Endothelial cell of umbilical vein (primary cell): ENCODE measurements at regions not wholly inside any gene's neighbourhood (a gene's known extent, or its start where the extent isn't known, plus 50 kb on each side); places are given as distances from the start of the nearest gene placed in this dataset.

Source experiments
- BruUV-seq: library from RNA; stranded (reverse); fragments of 400-500 nt; replicated peaks from 2 replicates; lab custom pipeline; 2021; lab: Mats Ljungman, UMichigan
- CTCF ChIA-PET: fragments of 300-600, 350-600 bp; sonication (Branson Sonifier 250); formaldehyde crosslinking; loops from one replicate; lab custom pipeline; 2021; ENCODE audit warnings: antibody characterized with exemption, inconsistent platforms; lab: Charles Lee
- POLR2A ChIA-PET: fragments of 300-600, 350-600 bp; sonication (Branson Sonifier 250); formaldehyde crosslinking; loops from one replicate; lab custom pipeline; 2021; ENCODE audit warnings: antibody characterized with exemption, inconsistent platforms; lab: Charles Lee
- DNase-seq: peaks from one replicate; pipeline ENCODE4 v3.0.0-alpha.2; 2011; ENCODE audit warnings: low read depth, low spot score
- FAIRE-seq: peaks from 2 replicates; lab custom pipeline; 2011; peaks lifted over from hg19 to GRCh38; lab: Jason Lieb, UNC
- H2AFZ ChIP-seq: 2 replicates; pipeline ENCODE4 v1.6.0; 2012; ENCODE audit warnings: low read depth, low read length, control low read depth, inconsistent platforms
- H3K27ac ChIP-seq: 2 replicates; pipeline ENCODE4 v1.5.1; 2011; ENCODE audit warnings: low read depth, mild to moderate bottlenecking, control low read depth, low read length, moderate library complexity; ENCODE audit not compliant: insufficient read depth
- H3K27me3 ChIP-seq, 2 experiments: 2 replicates each; pipeline versions ENCODE4 v1.6.0 to v1.6.1; 2011; ENCODE audit warnings: low read length in 2 of 2, mixed read lengths in 1 of 2; ENCODE audit not compliant: control insufficient read depth in 2 of 2, insufficient read depth in 2 of 2
- H3K36me3 ChIP-seq, 2 experiments: 2 replicates in 1 of 2; 3 replicates in 1 of 2; pipeline ENCODE4 v1.5.1; 2011; ENCODE audit warnings: low read length in 2 of 2, mild to moderate bottlenecking in 1 of 2, moderate library complexity in 1 of 2; ENCODE audit not compliant: control insufficient read depth in 2 of 2, insufficient read depth in 2 of 2; ENCODE audit errors: extremely low read depth in 1 of 2
- H3K4me1 ChIP-seq: 3 replicates; pipeline ENCODE4 v1.5.1; 2011; ENCODE audit warnings: mild to moderate bottlenecking, low read length; ENCODE audit not compliant: control insufficient read depth, insufficient read depth; ENCODE audit errors: extremely low read depth
- H3K4me2 ChIP-seq: 2 replicates; pipeline ENCODE4 v1.6.1; 2011; ENCODE audit warnings: low read length, control low read depth, mixed read lengths; ENCODE audit not compliant: insufficient read depth
- H3K4me3 ChIP-seq, 3 experiments: fragments of 200-600 bp in 1 of 3; sonication (generic), shearing (Covaris generic) in 1 of 3; replicated peaks in 1 of 3; 2 replicates each; pipeline ENCODE4 v1.5.1; 2011 to 2016; ENCODE audit warnings: control low read depth in 3 of 3, low read length in 3 of 3, mild to moderate bottlenecking in 2 of 3, inconsistent platforms in 1 of 3, low read depth in 1 of 3, moderate library complexity in 1 of 3; ENCODE audit not compliant: insufficient read depth in 1 of 3
- H3K79me2 ChIP-seq: 2 replicates; pipeline ENCODE4 v1.6.0; 2012; ENCODE audit warnings: low read length, inconsistent platforms; ENCODE audit not compliant: control insufficient read depth, insufficient read depth
- H3K9ac ChIP-seq: replicated peaks from 2 replicates; pipeline ENCODE3; 2011; ENCODE audit warnings: low read length, control low read depth; ENCODE audit not compliant: insufficient read depth; ENCODE audit errors: extremely low read depth
- H3K9me1 ChIP-seq: replicated peaks from 3 replicates; pipeline ENCODE4 v1.6.0; 2011; ENCODE audit warnings: mild to moderate bottlenecking, low read length; ENCODE audit not compliant: control insufficient read depth, insufficient read depth; ENCODE audit errors: extremely low read depth
- H3K9me3 ChIP-seq: replicated peaks from 2 replicates; pipeline ENCODE4 v1.5.1; 2012; ENCODE audit warnings: low read length, inconsistent platforms; ENCODE audit not compliant: control insufficient read depth, insufficient read depth
- H4K20me1 ChIP-seq: replicated peaks from 2 replicates; pipeline ENCODE3; 2011; ENCODE audit warnings: mild to moderate bottlenecking, low read length; ENCODE audit not compliant: control insufficient read depth, insufficient read depth; ENCODE audit errors: extremely low read depth
- EZH2 ChIP-seq: IDR thresholded peaks from 2 replicates; pipeline ENCODE4 v1.6.1; 2012; ENCODE audit warnings: borderline replicate concordance, low read depth, mild to moderate bottlenecking, moderate library complexity, low read length, inconsistent platforms; ENCODE audit not compliant: severe bottlenecking
- FOS ChIP-seq: IDR thresholded peaks from 2 replicates; pipeline ENCODE4 v1.6.1; 2011; ENCODE audit warnings: mild to moderate bottlenecking, low read length, moderate library complexity, borderline replicate concordance; ENCODE audit not compliant: insufficient read depth
- GATA2 ChIP-seq: IDR thresholded peaks from 2 replicates; pipeline ENCODE4 v1.7.0; 2011; ENCODE audit warnings: low read depth, mild to moderate bottlenecking, moderate library complexity, mixed read lengths, low read length; ENCODE audit not compliant: insufficient read length, insufficient read depth
- JUN ChIP-seq: IDR thresholded peaks from 2 replicates; pipeline ENCODE4 v1.6.1; 2011; ENCODE audit warnings: borderline replicate concordance, low read depth; ENCODE audit not compliant: insufficient read length, insufficient read depth
- MYC ChIP-seq: IDR thresholded peaks from one replicate; pipeline ENCODE4 v1.6.1; 2011; ENCODE audit warnings: mild to moderate bottlenecking, low read depth, low read length
- POLR2A ChIP-seq: IDR thresholded peaks from 2 replicates; pipeline ENCODE4 v1.6.1; 2012; ENCODE audit warnings: low read depth, mild to moderate bottlenecking, control low read depth, low read length
- POLR2AphosphoS5 ChIP-seq: IDR thresholded peaks from 2 replicates; pipeline ENCODE4 v1.6.1; 2012; ENCODE audit warnings: low read depth, mild to moderate bottlenecking, control low read depth, low read length, moderate library complexity; ENCODE audit not compliant: insufficient read depth
- dilution Hi-C: fragments of 300-500 bp; cut with MboI; formaldehyde crosslinking; loops from one replicate; pipeline ENCODE4 v1.15.0; 2019; ENCODE audit warnings: low sequenced_read_pairs; ENCODE audit not compliant: extremely low pct_ligation_motif_present
- intact Hi-C: fragments of 100-400 bp; cut with micrococcal nuclease; formaldehyde crosslinking; loops from one replicate; pipeline ENCODE4 v1.10.0; 2022
- TF ChIP-seq, protein P1 (sequence below), 2 donors: IDR thresholded peaks; 1 replicate in 1 of 2; 2 replicates in 1 of 2; pipeline ENCODE4 v1.5.1; 2011; ENCODE audit warnings: low read length in 2 of 2, mild to moderate bottlenecking in 2 of 2, moderate library complexity in 2 of 2, control low read depth in 1 of 2, inconsistent platforms in 1 of 2, low read depth in 1 of 2; ENCODE audit not compliant: insufficient read depth in 1 of 2; ENCODE audit errors: extremely low read depth in 1 of 2
- TF ChIP-seq, protein P2 (sequence below): IDR thresholded peaks from 2 replicates; pipeline ENCODE4 v1.6.1; 2011; ENCODE audit not compliant: insufficient read depth, insufficient read length

DNA sequence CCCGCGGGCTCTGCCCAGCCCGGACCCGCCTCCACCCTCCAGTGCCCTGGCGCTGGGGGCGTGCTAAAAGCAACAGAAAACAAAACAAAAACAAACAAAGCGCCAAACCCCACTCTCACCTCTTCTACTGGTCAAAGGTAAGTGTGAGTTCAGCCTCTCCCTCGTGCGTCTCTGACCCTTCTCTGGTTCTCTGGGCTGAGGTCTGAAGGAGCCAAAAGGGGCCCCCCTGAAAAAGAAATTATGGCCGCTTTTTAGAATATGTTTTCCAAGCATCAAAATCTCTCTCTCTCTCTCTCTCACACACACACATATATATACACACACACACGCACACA, 133.5 kb upstream of the DPYD start:
- Histone ChIP-seq H3K4me3 (peak overlapping the region; percentile 8 to 57 (median 29)), H3K27me3 (no peaks in the 10 kb centered on the region), H3K9me1 (no peaks in the 10 kb centered on the region), H3K36me3 (no peaks in the 10 kb centered on the region), H4K20me1 (no peaks in the 10 kb centered on the region), H2AFZ (peak overlapping the region; percentile 82), H3K27ac (peak overlapping the region; percentile 89), H3K4me1 (peaks cover 29% of the 10 kb centered on the region), H3K4me2 (peak overlapping the region; percentile 97), H3K9me3 (no peaks in the 10 kb centered on the region), H3K79me2 (no peaks in the 10 kb centered on the region), H3K9ac (peak overlapping the region; percentile 89)
- FAIRE-seq (no peak), DNase-seq (no peak)
- dilution Hi-C loops, result no loop called here
- intact Hi-C loops, result loop anchor here (5.0 to 10.0 kb wide), 4 partner anchors 527 to 1817 kb away; partner anchors contain the start of gene SNX7
- BruUV-seq, result no TSS peak
- CTCF ChIA-PET, result interaction anchor here (0.6 to 6.7 kb wide), 15 partner anchors 13 to 861 kb away, joined by 3 to 126 read pairs (median 3); no protein-coding TSS in a partner anchor
- peak; percentile 9 for TF ChIP-seq POLR2AphosphoS5
- TF ChIP-seq FOS, result no peak
- TF ChIP-seq JUN, result no peak
- no peak for TF ChIP-seq GATA2
- TF ChIP-seq POLR2A, result peak; percentile 8
- TF ChIP-seq, protein P1, sequence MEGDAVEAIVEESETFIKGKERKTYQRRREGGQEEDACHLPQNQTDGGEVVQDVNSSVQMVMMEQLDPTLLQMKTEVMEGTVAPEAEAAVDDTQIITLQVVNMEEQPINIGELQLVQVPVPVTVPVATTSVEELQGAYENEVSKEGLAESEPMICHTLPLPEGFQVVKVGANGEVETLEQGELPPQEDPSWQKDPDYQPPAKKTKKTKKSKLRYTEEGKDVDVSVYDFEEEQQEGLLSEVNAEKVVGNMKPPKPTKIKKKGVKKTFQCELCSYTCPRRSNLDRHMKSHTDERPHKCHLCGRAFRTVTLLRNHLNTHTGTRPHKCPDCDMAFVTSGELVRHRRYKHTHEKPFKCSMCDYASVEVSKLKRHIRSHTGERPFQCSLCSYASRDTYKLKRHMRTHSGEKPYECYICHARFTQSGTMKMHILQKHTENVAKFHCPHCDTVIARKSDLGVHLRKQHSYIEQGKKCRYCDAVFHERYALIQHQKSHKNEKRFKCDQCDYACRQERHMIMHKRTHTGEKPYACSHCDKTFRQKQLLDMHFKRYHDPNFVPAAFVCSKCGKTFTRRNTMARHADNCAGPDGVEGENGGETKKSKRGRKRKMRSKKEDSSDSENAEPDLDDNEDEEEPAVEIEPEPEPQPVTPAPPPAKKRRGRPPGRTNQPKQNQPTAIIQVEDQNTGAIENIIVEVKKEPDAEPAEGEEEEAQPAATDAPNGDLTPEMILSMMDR (IDR thresholded peaks at IDR 0.05; ENCODE audit: extremely low read depth in 1 of 2, insufficient read depth in 1 of 2, low read depth in 1 of 2, low read length in 2 of 2), result no peak
- no peak for TF ChIP-seq MYC
- TF ChIP-seq, protein P2, sequence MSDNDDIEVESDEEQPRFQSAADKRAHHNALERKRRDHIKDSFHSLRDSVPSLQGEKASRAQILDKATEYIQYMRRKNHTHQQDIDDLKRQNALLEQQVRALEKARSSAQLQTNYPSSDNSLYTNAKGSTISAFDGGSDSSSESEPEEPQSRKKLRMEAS, result no peak
- no peak for TF ChIP-seq EZH2
- POLR2A ChIA-PET, result interaction anchor here (1.3 to 1.9 kb wide), 2 partner anchors 32 to 414 kb away, joined by 6 to 7 read pairs; no protein-coding TSS in a partner anchor
